Heart left ventricle (tissue), 16 donors: ENCODE measurements at regions not wholly inside any gene's neighbourhood (a gene's known extent, or its start where the extent isn't known, plus 50 kb on each side); places are given as distances from the start of the nearest gene placed in this dataset.

Experiments used
- ATAC-seq, 4 donors: fragments of 200-7000 bp; cut with Tn5 transposase; one replicate each; pipeline ENCODE4 v1.9.1; 2020 to 2022; ENCODE audit warnings: moderate library complexity in 4 of 4, mild to moderate bottlenecking in 3 of 4, moderate number of reproducible peaks in 1 of 4
- DNase-seq, 5 donors: peaks; one replicate each; pipeline ENCODE4 v3.0.0-alpha.2; 2020
- H3K27ac ChIP-seq, 12 donors: fragments of 200-600 bp; sonication (generic) in 4 of 12; one replicate each; pipeline versions ENCODE4 v1.5.0 to v1.8.0; 2016 to 2022; ENCODE audit warnings: mild to moderate bottlenecking in 2 of 12
- H3K27me3 ChIP-seq, 9 donors: fragments of 200-600 bp; sonication (generic) in 2 of 9; one replicate each; pipeline versions ENCODE4 v1.5.1 to v1.8.0; 2016 to 2022; ENCODE audit warnings: mild to moderate bottlenecking in 3 of 9
- H3K36me3 ChIP-seq, 9 donors: fragments of 200-600 bp; sonication (generic) in 2 of 9; one replicate each; pipeline versions ENCODE4 v1.5.0 to v1.8.0; 2018 to 2022; ENCODE audit warnings: mild to moderate bottlenecking in 2 of 9
- H3K4me1 ChIP-seq, 12 donors: fragments of 200-600 bp; sonication (generic) in 4 of 12; one replicate each; pipeline versions ENCODE4 v1.5.0 to v1.8.0; 2016 to 2022; ENCODE audit warnings: mild to moderate bottlenecking in 3 of 12
- H3K4me3 ChIP-seq, 12 donors: fragments of 200-600 bp; sonication (generic) in 4 of 12; one replicate each; pipeline versions ENCODE4 v1.5.0 to v1.8.0; 2017 to 2022; ENCODE audit warnings: mild to moderate bottlenecking in 9 of 12, moderate library complexity in 4 of 12
- H3K9me3 ChIP-seq, 12 donors: fragments of 200-600 bp; sonication (generic) in 4 of 12; one replicate each; pipeline versions ENCODE4 v1.5.0 to v1.8.0; 2016 to 2022; ENCODE audit warnings: mild to moderate bottlenecking in 1 of 12
- CTCF ChIP-seq, 12 donors: fragments of 200-600 bp; sonication (generic) in 4 of 12; IDR thresholded peaks; one replicate each; pipeline versions ENCODE4 v1.5.0 to v1.8.0; 2018 to 2022; ENCODE audit warnings: antibody characterized with exemption in 12 of 12, mild to moderate bottlenecking in 5 of 12
- POLR2A ChIP-seq, 2 donors: fragments of 450-650 bp; IDR thresholded peaks; one replicate each; pipeline ENCODE4 v1.6.1; 2017; ENCODE audit warnings: antibody characterized with exemption in 2 of 2, mild to moderate bottlenecking in 2 of 2, moderate library complexity in 2 of 2
- WGBS, 4 donors: extraction: QIAGEN DNeasy Blood & Tissue Kit in 2 of 4; methylation state at CpG; one replicate each; pipeline versions ENCODE4 v1.1.5 to v1.1.7; 2013 to 2018; 5-methylcytosine and 5-hydroxymethylcytosine counted together
- intact Hi-C, 10 donors: fragments of 100-400 bp; cut with DNase I; formaldehyde crosslinking; loops; one replicate each; pipeline versions ENCODE4 v1.11.1 to v1.14.2; 2022
- donor health status: ischemic (EF 13 %, LVEDD 7.1; RV severe dilation, severe dysfunction).
- donor health status: healthy with polysubstance abuse.
- donor health status: DM: no; HTN: yes; CAD: no.
- donor health status: DM: no; HTN: no; CAD: no.
- donor health status: ischemic (EF 25% LVEDD 6.9; RV normal size, moderate dysfunction).
- donor health status: ischemic (EF 25% LVEDD 5.7; RV mildly dilated, moderate dysfunction).
- donor health status: healthy.
- donor health status: DM: yes; HTN: yes; CAD: no.
- donor health status: ischemic (EF 35%, LVEDD 5.7; RV mildly dilated, moderate dysfunction).
- donor health status: nonischemic (EF 11% LVEDD 7.7; RV severe dilation, severe dysfunction).
- donor health status: DM: yes; HTN: yes; CAD: no.
- donor health status: PGD.
- donor health status: ischemic (EF 29% LVEDD 5.4; RV normal size, mild dysfunction).
- donor health status: nonischemic (EF 23%, LVEDD 6.1; RV moderate dilation, normal function).

- H3K27me3 ChIP-seq = no peaks in the 10 kb centered on the region
- intact Hi-C loops = no loop called here
- H3K27ac ChIP-seq = no peak overlapping the region
- TF ChIP-seq POLR2A (IDR thresholded peaks at IDR 0.05) (no peak), CTCF (IDR thresholded peaks at IDR 0.05) (no peak)
- 78 to 84% (median 80%) methylated on average over 3 of the region's 3 CpGs for WGBS, 4 donors
- ATAC-seq = no peak
- H3K36me3 ChIP-seq = no peaks in the 10 kb centered on the region
- no peak for DNase-seq
- H3K9me3 ChIP-seq = no peaks in the 10 kb centered on the region
- H3K4me3 ChIP-seq = no peak overlapping the region
- peaks cover 0 to 2% (median 0%) of the 10 kb centered on the region in 12 donors for H3K4me1 ChIP-seq
Measured at GRCh38 chr5:68592351-68592750, 376.8 kb downstream of the PIK3R1 start.

GRCh38 chr5:68593211-68593671 is 377.7 kb downstream of the PIK3R1 start:
- DNase-seq (no peak), ATAC-seq (peak in 2 of 4 donors; percentile 26 to 66)
- H3K27ac ChIP-seq = no peak overlapping the region
- peaks cover 0 to 2% (median 0%) of the 10 kb centered on the region in 12 donors for H3K4me1 ChIP-seq
- H3K4me3 ChIP-seq = no peak overlapping the region
- TF ChIP-seq POLR2A (IDR thresholded peaks at IDR 0.05) = no peak
- no peak for TF ChIP-seq CTCF (IDR thresholded peaks at IDR 0.05)
- H3K27me3 ChIP-seq = no peaks in the 10 kb centered on the region
- WGBS, 4 donors = 55 to 85% (median 65%) methylated on average over 5 of the region's 5 CpGs
- no peaks in the 10 kb centered on the region for H3K9me3 ChIP-seq
- no peaks in the 10 kb centered on the region for H3K36me3 ChIP-seq
- intact Hi-C loops = no loop called here

GRCh38 chr5:68612972-68613371 is 397.4 kb downstream of the PIK3R1 start:
- ATAC-seq (no peak), DNase-seq (no peak)
- Histone ChIP-seq H3K36me3 (no peaks in the 10 kb centered on the region), H3K9me3 (peaks cover 0 to 58% (median 30%) of the 10 kb centered on the region in 12 donors), H3K4me3 (no peak overlapping the region), H3K27me3 (no peaks in the 10 kb centered on the region), H3K27ac (no peak overlapping the region), H3K4me1 (no peaks in the 10 kb centered on the region)
- 88 to 92% (median 89%) methylated on average over 1 of the region's 1 CpG for WGBS, 4 donors
- intact Hi-C loops = no loop called here
- TF ChIP-seq POLR2A (IDR thresholded peaks at IDR 0.05) = no peak
- TF ChIP-seq CTCF (IDR thresholded peaks at IDR 0.05) = no peak

GRCh38 chr5:68618501-68618900 is 402.9 kb downstream of the PIK3R1 start:
- ATAC-seq = no peak
- no peak for DNase-seq
- Histone ChIP-seq H3K4me3 (no peak overlapping the region), H3K27ac (no peak overlapping the region), H3K27me3 (peaks cover 0 to 4% (median 0%) of the 10 kb centered on the region in 9 donors), H3K36me3 (no peaks in the 10 kb centered on the region), H3K9me3 (peaks cover 0 to 18% (median 0%) of the 10 kb centered on the region in 12 donors), H3K4me1 (no peaks in the 10 kb centered on the region)
- TF ChIP-seq CTCF (IDR thresholded peaks at IDR 0.05) = no peak
- TF ChIP-seq POLR2A (IDR thresholded peaks at IDR 0.05) = no peak
- intact Hi-C loops = no loop called here
- 82 to 91% (median 88%) methylated on average over 2 of the region's 2 CpGs for WGBS, 4 donors
